SH-SY5Y (cell line): ENCODE measurements at regions not wholly inside any gene's neighbourhood (a gene's known extent, or its start where the extent isn't known, plus 50 kb on each side); places are given as distances from the start of the nearest gene placed in this dataset.

ENCODE experiments used
- GATA2 ChIP-seq: IDR thresholded peaks from 2 replicates; pipeline ENCODE4 v1.6.1; 2011; ENCODE audit warnings: mild to moderate bottlenecking, low read depth, low read length
- GATA3 ChIP-seq: IDR thresholded peaks from 2 replicates; pipeline ENCODE4 v1.6.1; 2011; ENCODE audit warnings: low read depth, mild to moderate bottlenecking, low read length, moderate library complexity

GRCh38 chr20:60791823-60792222 is 460.2 kb upstream of the CDH4 start:
- TF ChIP-seq GATA2, result no peak
- TF ChIP-seq GATA3, result no peak
